Spleen (tissue), 11 donors: ENCODE measurements at regions not wholly inside any gene's neighbourhood (a gene's known extent, or its start where the extent isn't known, plus 50 kb on each side); places are given as distances from the start of the nearest gene placed in this dataset.

ENCODE experiments used
- DNase-seq: peaks from one replicate; pipeline ENCODE4 v3.0.0-alpha.2; 2020
- H3K27ac ChIP-seq, 8 donors: fragments of 200-600 bp; sonication (generic) in 7 of 8; 1 replicate in 4 of 8; 2 replicates in 4 of 8; pipeline versions ENCODE4 v1.5.0 to v1.8.0; 2016 to 2021; ENCODE audit warnings: inconsistent platforms in 4 of 8, mild to moderate bottlenecking in 4 of 8, moderate library complexity in 1 of 8
- H3K27me3 ChIP-seq, 7 donors: fragments of 200-600 bp; sonication (generic) in 6 of 7; replicated peaks in 1 of 7; 1 replicate in 4 of 7; 2 replicates in 3 of 7; pipeline versions ENCODE4 v1.5.0 to v1.8.0; 2016 to 2021; ENCODE audit warnings: inconsistent platforms in 3 of 7, mild to moderate bottlenecking in 1 of 7
- H3K36me3 ChIP-seq, 6 donors: fragments of 200-600 bp; sonication (generic) in 5 of 6; 1 replicate in 4 of 6; 2 replicates in 2 of 6; pipeline versions ENCODE4 v1.5.0 to v1.8.0; 2016 to 2021; ENCODE audit warnings: inconsistent platforms in 2 of 6
- H3K4me1 ChIP-seq, 6 donors: fragments of 200-600 bp; sonication (generic) in 5 of 6; 1 replicate in 3 of 6; 2 replicates in 3 of 6; pipeline versions ENCODE4 v1.5.0 to v1.8.0; 2016 to 2021; ENCODE audit warnings: inconsistent platforms in 3 of 6
- H3K4me3 ChIP-seq, 8 donors: fragments of 200-600 bp; sonication (generic) in 7 of 8; 1 replicate in 4 of 8; 2 replicates in 4 of 8; pipeline versions ENCODE4 v1.5.0 to v1.8.0; 2016 to 2021; ENCODE audit warnings: inconsistent platforms in 4 of 8, mild to moderate bottlenecking in 4 of 8, moderate library complexity in 2 of 8
- H3K9me3 ChIP-seq, 8 donors: fragments of 200-600 bp; sonication (generic) in 7 of 8; 1 replicate in 4 of 8; 2 replicates in 4 of 8; pipeline versions ENCODE4 v1.5.0 to v1.8.0; 2016 to 2021; ENCODE audit warnings: inconsistent platforms in 4 of 8
- CTCF ChIP-seq, 11 experiments: fragments of 200-600 bp in 7 of 11; fragments of 450-650 bp in 4 of 11; sonication (generic) in 4 of 11; IDR thresholded peaks in 8 of 11; conservative IDR thresholded peaks in 3 of 11; 1 replicate in 7 of 11; 2 replicates in 4 of 11; pipeline versions ENCODE4 v1.4.0 to v1.8.0; 2016 to 2021; ENCODE audit warnings: antibody characterized with exemption in 11 of 11, inconsistent platforms in 4 of 11, mild to moderate bottlenecking in 1 of 11
- POLR2A ChIP-seq, 3 donors: fragments of 450-650 bp; IDR thresholded peaks; one replicate each; pipeline ENCODE4 v1.5.1; 2017; ENCODE audit warnings: antibody characterized with exemption in 3 of 3, mild to moderate bottlenecking in 1 of 3
- POLR2AphosphoS5 ChIP-seq, 3 donors: sonication (generic); formaldehyde crosslinking; IDR thresholded peaks; one replicate each; pipeline ENCODE4 v1.5.1; 2017; ENCODE audit warnings: antibody characterized with exemption in 3 of 3
- WGBS, 5 donors: extraction: QIAGEN DNeasy Blood & Tissue Kit in 3 of 5; methylation state at CpG; one replicate each; pipeline versions ENCODE4 v1.1.5 to v1.1.7; 2013 to 2018; 5-methylcytosine and 5-hydroxymethylcytosine counted together
- intact Hi-C: fragments of 100-400 bp; cut with DNase I; formaldehyde crosslinking; loops from one replicate; pipeline ENCODE4 v1.15.0; 2023; ENCODE audit warnings: low total_unique reads
- donor health status: healthy with polysubstance abuse.
- donor health status: DM: no; HTN: no; CAD: no; lungs with moderate emphysema.
- donor health status: DM: no; HTN: no; CAD: no.
- donor health status: Bipolar disorder and iron deficiency.
- donor health status: healthy.
- donor health status: DM: no; HTN: no; CAD: no.
- donor health status: DM: yes; HTN: yes; CAD: no.

GRCh38 chr11:119532551-119532950, 109.6 kb upstream of the THY1 start:
- TF ChIP-seq POLR2AphosphoS5 (IDR thresholded peaks at IDR 0.05) (no peak), POLR2A (IDR thresholded peaks at IDR 0.05) (no peak), CTCF (IDR thresholded peaks at IDR 0.05 in 8 of 11, conservative IDR thresholded peaks at IDR 0.05 in 3 of 11) (no peak)
- H3K4me1 ChIP-seq: peaks cover 0 to 18% (median 13%) of the 10 kb centered on the region in 6 donors
- intact Hi-C loops: no loop called here
- no peak overlapping the region for H3K4me3 ChIP-seq
- H3K27ac ChIP-seq: no peak overlapping the region
- no peaks in the 10 kb centered on the region for H3K9me3 ChIP-seq
- H3K36me3 ChIP-seq: no peaks in the 10 kb centered on the region
- 75 to 94% (median 80%) methylated on average over 2 of the region's 2 CpGs for WGBS, 5 donors
- peaks cover 0 to 13% (median 0%) of the 10 kb centered on the region in 7 donors for H3K27me3 ChIP-seq
- DNase-seq: peak; percentile 47

GRCh38 chr11:119531623-119532022, 108.7 kb upstream of the THY1 start:
- Histone ChIP-seq H3K27ac (no peak overlapping the region), H3K4me1 (peaks cover 0 to 18% (median 13%) of the 10 kb centered on the region in 6 donors), H3K36me3 (no peaks in the 10 kb centered on the region), H3K4me3 (no peak overlapping the region), H3K9me3 (no peaks in the 10 kb centered on the region), H3K27me3 (peaks cover 0 to 9% (median 0%) of the 10 kb centered on the region in 7 donors)
- DNase-seq: peak; percentile 65
- no peak for TF ChIP-seq CTCF (IDR thresholded peaks at IDR 0.05 in 8 of 11, conservative IDR thresholded peaks at IDR 0.05 in 3 of 11)
- no peak for TF ChIP-seq POLR2AphosphoS5 (IDR thresholded peaks at IDR 0.05)
- intact Hi-C loops: no loop called here
- 67 to 84% (median 83%) methylated on average over 6 to 8 of the region's 8 CpGs for WGBS, 5 donors

GRCh38 chr11:119531056-119531455, 108.1 kb upstream of the THY1 start:
- no peak overlapping the region for H3K4me3 ChIP-seq
- TF ChIP-seq POLR2A (IDR thresholded peaks at IDR 0.05): no peak
- no peak for TF ChIP-seq POLR2AphosphoS5 (IDR thresholded peaks at IDR 0.05)
- no peak for TF ChIP-seq CTCF (IDR thresholded peaks at IDR 0.05 in 8 of 11, conservative IDR thresholded peaks at IDR 0.05 in 3 of 11)
- no peak overlapping the region for H3K27ac ChIP-seq
- peaks cover 0 to 18% (median 13%) of the 10 kb centered on the region in 6 donors for H3K4me1 ChIP-seq
- H3K9me3 ChIP-seq: no peaks in the 10 kb centered on the region
- 61 to 78% (median 69%) methylated on average over 2 to 3 of the region's 3 CpGs for WGBS, 5 donors
- peak; percentile 59 for DNase-seq
- H3K36me3 ChIP-seq: no peaks in the 10 kb centered on the region
- H3K27me3 ChIP-seq: peaks cover 0 to 9% (median 0%) of the 10 kb centered on the region in 7 donors
- intact Hi-C loops: no loop called here

- Histone ChIP-seq H3K4me3 (no peak overlapping the region), H3K4me1 (peaks cover 0 to 22% (median 13%) of the 10 kb centered on the region in 6 donors), H3K27ac (no peak overlapping the region), H3K36me3 (no peaks in the 10 kb centered on the region), H3K27me3 (peaks cover 0 to 9% (median 0%) of the 10 kb centered on the region in 7 donors), H3K9me3 (no peaks in the 10 kb centered on the region)
- TF ChIP-seq CTCF (IDR thresholded peaks at IDR 0.05 in 8 of 11, conservative IDR thresholded peaks at IDR 0.05 in 3 of 11) (no peak), POLR2AphosphoS5 (IDR thresholded peaks at IDR 0.05) (no peak)
- DNase-seq: no peak
- intact Hi-C loops: no loop called here
- WGBS, 5 donors: 78 to 90% (median 84%) methylated on average over 6 of the region's 6 CpGs
Observed at GRCh38 chr11:119530509-119530908, 107.5 kb upstream of the THY1 start.
